ENCODE measurements at regions not wholly inside any gene's neighbourhood (a gene's known extent, or its start where the extent isn't known, plus 50 kb on each side); places are given as distances from the start of the nearest gene placed in this dataset.
"Not testable (repeated sequence)": the region's sequence is repeated elsewhere in the genome, so short reads cannot be mapped to it uniquely, and the experiment has no call there.

DNA sequence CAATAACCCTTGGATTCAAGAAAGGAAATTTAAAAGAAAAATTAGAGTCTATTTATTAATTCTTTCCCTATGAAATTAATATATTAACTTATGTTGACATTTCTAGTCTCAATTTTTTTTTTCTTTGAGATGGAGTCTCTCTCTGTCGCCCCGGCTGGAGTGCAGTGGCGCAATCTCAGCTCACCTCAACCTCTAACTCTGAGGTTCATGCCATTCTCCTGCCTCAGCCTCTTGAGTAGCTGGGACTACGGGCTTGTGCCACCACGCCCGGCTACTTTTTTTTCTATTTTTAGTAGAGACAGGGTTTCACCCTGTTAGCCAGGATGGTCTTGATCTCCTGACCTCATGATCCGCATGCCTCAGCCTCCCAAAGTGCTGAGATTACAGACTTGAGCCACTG lies 411.7 kb upstream of the GRAMD2B start:
- TF ChIP-seq, protein P1, sequence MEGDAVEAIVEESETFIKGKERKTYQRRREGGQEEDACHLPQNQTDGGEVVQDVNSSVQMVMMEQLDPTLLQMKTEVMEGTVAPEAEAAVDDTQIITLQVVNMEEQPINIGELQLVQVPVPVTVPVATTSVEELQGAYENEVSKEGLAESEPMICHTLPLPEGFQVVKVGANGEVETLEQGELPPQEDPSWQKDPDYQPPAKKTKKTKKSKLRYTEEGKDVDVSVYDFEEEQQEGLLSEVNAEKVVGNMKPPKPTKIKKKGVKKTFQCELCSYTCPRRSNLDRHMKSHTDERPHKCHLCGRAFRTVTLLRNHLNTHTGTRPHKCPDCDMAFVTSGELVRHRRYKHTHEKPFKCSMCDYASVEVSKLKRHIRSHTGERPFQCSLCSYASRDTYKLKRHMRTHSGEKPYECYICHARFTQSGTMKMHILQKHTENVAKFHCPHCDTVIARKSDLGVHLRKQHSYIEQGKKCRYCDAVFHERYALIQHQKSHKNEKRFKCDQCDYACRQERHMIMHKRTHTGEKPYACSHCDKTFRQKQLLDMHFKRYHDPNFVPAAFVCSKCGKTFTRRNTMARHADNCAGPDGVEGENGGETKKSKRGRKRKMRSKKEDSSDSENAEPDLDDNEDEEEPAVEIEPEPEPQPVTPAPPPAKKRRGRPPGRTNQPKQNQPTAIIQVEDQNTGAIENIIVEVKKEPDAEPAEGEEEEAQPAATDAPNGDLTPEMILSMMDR (IDR thresholded peaks at IDR 0.05): not testable (repeated sequence)
- TF ChIP-seq POLR2A (IDR thresholded peaks at IDR 0.05): not testable (repeated sequence)
